HG03571 (cell line): ENCODE measurements at regions not wholly inside any gene's neighbourhood (a gene's known extent, or its start where the extent isn't known, plus 50 kb on each side); places are given as distances from the start of the nearest gene placed in this dataset.
A peak's percentile ranks its signal among the peaks of the same experiment; 100 is the strongest.

Experiments
- ATAC-seq: cut with Tn5 transposase; IDR thresholded peaks from one replicate; pipeline ENCODE4 v1.9.1; 2021; ENCODE audit not compliant: unreplicated experiment

DNA sequence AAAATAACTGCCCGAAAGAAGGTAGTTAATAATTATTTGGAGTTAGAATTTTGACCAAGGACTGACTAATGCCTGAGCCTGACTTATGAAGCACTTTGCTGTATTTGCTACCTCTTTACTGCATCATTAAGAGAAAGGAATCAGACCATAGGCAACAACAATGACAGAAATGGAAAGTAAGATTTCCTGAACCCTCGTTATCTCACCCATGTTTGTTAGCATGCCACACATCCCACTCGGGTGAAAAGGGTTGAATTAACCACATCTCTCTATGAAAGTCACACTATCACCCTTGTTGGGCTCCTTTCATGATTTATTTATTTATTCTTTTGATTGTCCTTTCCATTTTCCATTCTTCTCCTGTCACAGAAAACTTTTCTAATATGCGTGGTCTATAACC lies 59.6 kb downstream of the OLIG3 start:
- ATAC-seq, result no peak

GRCh38 chr6:137432054-137432611 lies 62.1 kb downstream of the OLIG3 start:
- no peak for ATAC-seq

- peak; percentile 83 for ATAC-seq
These were observed 63.2 kb downstream of the OLIG3 start for GRCh38 chr6:137430954-137431353.

- ATAC-seq, result no peak
These were observed 66.4 kb downstream of the OLIG3 start for GRCh38 chr6:137427656-137428290.

DNA sequence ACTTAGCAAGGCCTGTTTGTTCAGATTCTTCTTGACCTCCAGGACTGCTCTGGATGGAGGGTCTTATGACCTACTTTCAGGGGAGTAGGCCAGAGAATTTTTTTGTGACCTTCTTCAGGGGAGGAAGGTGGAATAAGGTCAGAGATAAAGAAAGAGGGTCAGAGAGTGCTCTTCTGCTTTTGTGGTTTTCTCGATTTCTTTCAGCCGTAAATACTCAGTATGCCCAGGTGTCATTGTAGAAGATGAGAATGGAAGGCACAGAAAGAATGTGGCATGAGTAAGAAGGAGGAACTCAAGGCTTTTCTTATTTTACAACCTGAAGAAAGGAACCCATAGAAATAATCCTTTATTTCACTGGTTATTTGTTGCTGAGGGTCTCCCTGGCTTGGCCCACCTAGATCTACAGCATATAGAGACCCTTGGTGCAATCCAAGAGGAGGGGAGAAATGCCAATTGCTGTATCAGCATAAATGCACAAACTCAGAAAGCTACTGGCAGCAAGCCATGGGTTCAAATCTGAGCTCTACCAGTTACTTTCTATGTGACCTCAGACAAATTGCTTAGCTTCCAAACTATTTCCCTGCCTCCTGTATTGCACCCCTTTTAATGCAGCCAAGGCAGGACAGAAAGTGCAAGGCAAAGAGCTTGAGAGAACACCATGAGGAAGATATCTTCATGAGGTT lies 68.0 kb downstream of the OLIG3 start:
- ATAC-seq, result no peak

GRCh38 chr6:137424251-137424650 lies 69.9 kb downstream of the OLIG3 start:
- ATAC-seq, result no peak

DNA sequence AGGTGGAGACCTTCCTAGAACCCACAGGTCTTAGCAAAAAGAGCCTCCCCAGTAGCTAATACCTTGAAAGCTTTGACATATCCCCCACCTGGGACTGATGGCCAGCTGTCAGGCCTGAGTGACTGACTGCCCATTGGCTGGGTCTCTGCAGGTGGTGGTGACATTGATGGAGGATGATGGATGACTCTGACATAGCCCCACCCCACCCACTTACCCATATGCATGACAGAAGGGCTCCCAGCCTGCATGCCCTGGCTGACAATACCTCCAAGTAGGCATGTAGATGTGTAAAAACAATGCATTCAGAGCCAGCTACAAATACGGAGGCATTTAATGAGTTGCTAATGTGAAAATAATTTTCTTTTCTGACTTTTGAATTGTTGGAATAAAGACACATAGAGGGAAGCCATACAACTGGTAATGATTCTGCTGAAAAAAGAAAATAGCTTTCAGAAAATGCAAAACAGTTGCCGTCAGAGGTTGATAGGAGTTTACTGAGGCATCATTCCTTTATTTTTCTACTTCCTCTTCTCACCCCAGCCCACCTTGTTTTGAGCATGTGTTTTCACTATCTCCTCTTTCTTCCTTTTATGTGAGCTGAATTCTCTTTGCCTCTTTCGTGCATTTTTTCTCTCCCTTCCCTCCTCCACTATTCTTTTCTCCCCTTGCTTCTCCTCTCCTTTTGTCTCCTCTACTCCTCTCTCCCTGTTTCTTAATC lies 70.6 kb downstream of the OLIG3 start:
- no peak for ATAC-seq

GRCh38 chr6:137417396-137417795 lies 76.8 kb downstream of the OLIG3 start:
- ATAC-seq, result no peak

- ATAC-seq, result no peak
These were observed 77.7 kb downstream of the OLIG3 start for GRCh38 chr6:137416376-137417109.

GRCh38 chr6:137415834-137416190 lies 78.4 kb downstream of the OLIG3 start:
- ATAC-seq, result no peak

DNA sequence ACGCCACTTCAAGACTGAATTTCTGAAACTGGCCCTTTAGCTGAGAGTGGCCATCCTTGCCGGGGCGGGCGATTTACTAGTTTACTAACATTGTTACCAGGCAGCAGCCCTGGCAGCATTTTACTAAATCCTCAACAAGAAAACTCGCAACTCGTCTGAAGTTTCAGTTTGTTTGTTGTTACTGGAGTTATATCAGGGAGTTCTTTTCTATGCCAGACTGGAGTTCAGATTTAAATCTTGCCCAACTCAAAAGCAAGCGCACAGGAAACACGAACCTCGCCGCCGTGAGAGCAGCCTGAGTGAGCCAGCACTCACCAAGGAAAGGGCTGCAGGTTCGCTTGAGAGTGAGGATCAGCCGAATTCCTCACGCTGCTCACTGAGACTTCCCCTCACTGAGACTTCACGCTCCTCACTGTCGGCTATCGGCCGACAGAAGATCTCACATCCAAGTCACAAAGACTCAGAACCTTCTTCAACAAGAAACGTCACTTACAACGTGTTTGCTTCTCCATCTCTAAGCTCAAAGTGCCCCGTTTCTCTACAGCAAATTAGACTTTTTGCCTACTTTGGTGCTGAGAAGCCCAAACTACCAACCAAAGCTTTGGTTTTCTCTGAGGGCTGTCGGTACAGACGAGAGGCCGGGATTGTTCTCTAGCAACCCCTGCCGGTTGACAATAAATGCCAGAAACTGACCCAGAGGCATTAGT lies 78.9 kb downstream of the OLIG3 start:
- peak; percentile 59 for ATAC-seq

DNA sequence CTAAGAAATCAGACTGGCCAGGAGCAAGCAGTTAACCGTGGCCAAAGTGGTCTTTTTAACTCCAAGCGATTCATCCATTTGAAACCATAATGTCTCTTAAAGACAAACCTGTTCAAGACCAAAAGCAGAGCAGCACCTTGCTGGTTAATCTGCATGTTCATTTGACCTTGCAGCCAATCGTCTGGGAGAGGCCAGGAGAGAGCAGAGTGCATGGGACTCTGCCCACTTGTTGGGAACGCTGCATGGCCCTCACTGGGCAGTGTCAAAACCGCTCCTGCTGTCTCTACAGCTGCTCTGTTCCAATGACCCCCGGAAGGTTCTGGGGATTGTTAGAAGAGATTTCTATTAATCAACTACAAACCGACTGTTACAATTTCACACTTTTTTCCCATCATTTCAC lies 79.6 kb downstream of the OLIG3 start:
- no peak for ATAC-seq

GRCh38 chr6:137413482-137413881 lies 80.7 kb downstream of the OLIG3 start:
- ATAC-seq, result no peak

GRCh38 chr6:137412562-137412961 lies 81.6 kb downstream of the OLIG3 start:
- no peak for ATAC-seq

DNA sequence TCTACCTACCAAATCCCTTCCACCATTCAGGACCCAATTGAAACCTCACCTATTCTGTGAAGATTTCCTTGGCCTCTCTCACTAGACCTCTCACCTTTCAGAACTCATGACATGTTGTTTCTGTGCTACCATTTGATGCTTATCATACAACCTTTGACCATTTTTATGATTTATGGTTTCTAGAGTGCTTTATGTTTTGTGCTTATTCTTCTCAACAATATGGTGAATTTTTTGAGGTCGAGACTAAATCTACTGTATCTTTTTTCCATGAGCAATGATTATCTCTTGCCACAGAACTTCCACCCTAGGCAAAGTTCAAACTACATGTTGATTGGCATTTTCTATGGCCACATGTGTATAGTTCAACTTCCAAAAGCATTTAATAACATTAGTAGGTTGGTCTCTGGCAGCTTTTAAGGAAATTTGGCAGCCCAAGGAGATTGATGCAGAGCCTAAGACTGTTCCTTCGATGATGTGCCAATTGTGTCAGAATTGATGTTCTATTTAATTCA lies 84.9 kb downstream of the OLIG3 start:
- no peak for ATAC-seq

GRCh38 chr6:137407816-137408215 lies 86.4 kb downstream of the OLIG3 start:
- ATAC-seq, result no peak

DNA sequence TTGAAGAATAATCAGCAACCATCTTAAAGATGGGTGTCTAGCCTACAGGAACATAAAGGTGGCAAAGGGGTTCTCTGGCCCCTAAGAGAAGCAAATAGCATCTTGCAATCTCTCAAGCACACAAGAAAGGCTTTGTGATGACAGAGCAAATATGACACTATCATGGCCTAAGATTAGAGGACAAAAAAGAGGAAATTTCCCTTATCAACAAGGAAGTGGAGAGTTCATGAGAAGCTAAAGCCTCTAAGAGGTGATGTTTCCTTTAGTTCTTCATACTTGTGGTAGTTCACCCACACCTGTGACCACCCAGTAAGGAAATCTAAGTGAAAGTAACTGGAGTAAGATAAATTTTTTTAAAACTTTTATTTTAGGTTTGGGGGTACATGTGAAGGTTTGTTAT lies 88.4 kb downstream of the OLIG3 start:
- no peak for ATAC-seq

DNA sequence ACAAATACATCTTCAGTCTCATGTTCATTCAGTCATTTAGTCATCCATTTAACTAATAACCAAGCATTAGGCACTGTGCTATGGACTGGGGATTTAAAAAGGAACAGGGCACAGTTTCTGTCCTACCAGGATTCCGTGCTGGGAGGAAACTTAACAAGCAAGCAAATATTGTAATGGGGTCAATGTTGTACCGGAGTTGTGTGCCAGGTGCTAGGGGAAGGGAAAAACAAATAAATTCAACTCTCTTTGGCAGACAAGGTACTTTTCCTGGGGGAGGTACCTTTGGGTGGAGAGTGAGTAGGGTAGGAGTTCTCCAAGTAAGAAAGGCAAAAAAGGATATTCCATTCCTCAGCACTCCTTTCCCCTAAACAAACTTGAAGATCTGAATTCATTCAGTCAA lies 90.3 kb downstream of the OLIG3 start:
- no peak for ATAC-seq

GRCh38 chr6:137403443-137403842 lies 90.8 kb downstream of the OLIG3 start:
- no peak for ATAC-seq

DNA sequence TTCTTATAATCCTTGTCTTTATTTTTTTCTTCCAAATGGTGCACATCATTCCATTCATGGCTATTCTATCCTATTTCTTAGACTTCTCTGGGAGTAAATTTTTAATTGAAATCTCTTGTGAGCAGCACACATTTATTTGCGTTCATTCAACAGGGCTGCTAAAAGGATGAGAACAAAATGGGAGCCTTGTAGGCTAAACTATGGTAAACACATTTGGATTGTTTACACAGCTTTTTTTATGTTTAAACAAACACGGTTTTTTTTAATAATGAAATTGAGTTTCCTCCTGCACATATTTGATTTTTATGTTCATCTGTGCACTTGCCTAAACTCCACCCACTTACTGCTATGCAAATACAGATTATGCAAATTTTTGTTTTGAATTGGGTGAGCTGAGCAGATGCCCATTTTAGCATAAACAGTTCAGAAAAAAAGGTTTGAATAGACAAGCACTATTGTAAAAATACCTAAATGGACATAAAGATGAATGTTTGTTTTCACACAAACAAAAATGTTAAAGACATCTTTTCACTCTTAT lies 92.0 kb downstream of the OLIG3 start:
- ATAC-seq, result no peak
